ENCODE measurements at regions not wholly inside any gene's neighbourhood (a gene's known extent, or its start where the extent isn't known, plus 50 kb on each side); places are given as distances from the start of the nearest gene placed in this dataset.
A peak's percentile ranks its signal among the peaks of the same experiment; 100 is the strongest.

DNA sequence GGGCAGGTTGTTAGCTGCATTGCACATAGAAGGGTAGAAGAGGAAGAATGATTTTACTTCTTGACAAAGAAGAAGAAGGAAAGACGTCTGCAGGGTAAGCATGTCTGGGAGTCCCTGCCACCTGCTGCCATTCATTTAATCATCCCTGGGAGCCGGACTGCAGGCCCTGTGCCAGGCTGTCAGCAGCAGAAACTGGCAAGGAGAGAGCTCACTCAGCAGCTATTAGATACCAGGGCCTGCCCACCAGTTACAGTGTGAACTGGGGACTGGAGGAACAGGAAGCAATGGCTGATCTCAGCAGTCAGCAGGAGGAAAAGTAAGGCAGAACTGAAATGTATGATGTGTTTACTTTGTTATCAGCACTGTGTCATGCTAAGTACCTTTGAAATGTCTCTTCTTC lies 75.7 kb upstream of the C1orf87 start:
- Histone ChIP-seq H3K4me3 (ENCODE audit: extremely low read depth in 1 of 4, insufficient read depth in 2 of 4, low read depth in 3 of 4, low read length in 4 of 4) (no peak overlapping the region), H3K9me3 (ENCODE audit: insufficient read depth in 2 of 2, low read depth in 1 of 2, low read length in 1 of 2) (no peaks in the 10 kb centered on the region), H3K4me1 (replicated peaks in 1 of 4; ENCODE audit: control insufficient read depth in 3 of 4, insufficient read depth in 4 of 4, low read length in 3 of 4) (no peaks in the 10 kb centered on the region), H2AFZ (ENCODE audit: low read length) (peak overlapping the region; percentile 20; the same call in 1 of the 2 replicates), H2AK5ac (ENCODE audit: low read depth, low read length) (no peak overlapping the region), H3K4ac (replicated peaks; ENCODE audit: insufficient read length, low read depth, low read length) (no peak overlapping the region), H2BK120ac (replicated peaks; ENCODE audit: low read depth, low read length) (no peak overlapping the region), H2BK5ac (ENCODE audit: low read depth, low read length) (no peak overlapping the region), H3K18ac (ENCODE audit: extremely low read depth, low read length) (no peak overlapping the region), H3K27ac (ENCODE audit: low read depth, low read length) (no peak overlapping the region), H4K91ac (replicated peaks; ENCODE audit: insufficient read length, low read length) (no peak overlapping the region), H2BK15ac (ENCODE audit: low read length) (no peak overlapping the region), H4K20me1 (replicated peaks in 1 of 2; ENCODE audit: control insufficient read depth in 1 of 2, insufficient read depth in 2 of 2, low read length in 2 of 2) (no peaks in the 10 kb centered on the region), H3K9ac (replicated peaks in 1 of 4; ENCODE audit: extremely low read depth in 1 of 4, low read depth in 3 of 4, low read length in 3 of 4) (no peak overlapping the region), H3K23me2 (ENCODE audit: low read depth, low read length) (no peaks in the 10 kb centered on the region), H3K36me3 (ENCODE audit: control insufficient read depth in 2 of 4, insufficient read depth in 4 of 4, low read length in 3 of 4) (no peaks in the 10 kb centered on the region), H3K27me3 (replicated peaks in 1 of 4; ENCODE audit: control insufficient read depth in 3 of 4, extremely low read depth in 1 of 4, insufficient read depth in 3 of 4, low read length in 3 of 4) (no peaks in the 10 kb centered on the region), H4K5ac (ENCODE audit: insufficient read length, low read depth, low read length) (no peak overlapping the region), H3K23ac (ENCODE audit: insufficient read length) (no peak overlapping the region), H4K8ac (ENCODE audit: extremely low read depth, insufficient read depth, low read length) (no peak overlapping the region), H3K79me1 (ENCODE audit: low read depth, low read length) (no peaks in the 10 kb centered on the region), H3K4me2 (ENCODE audit: insufficient read depth in 1 of 2, low read depth in 2 of 2, low read length in 2 of 2) (no peak overlapping the region), H2BK20ac (ENCODE audit: low read length) (no peak overlapping the region), H3K79me2 (ENCODE audit: control insufficient read depth in 1 of 2, insufficient read depth in 2 of 2, low read length in 2 of 2) (no peaks in the 10 kb centered on the region), H2BK12ac (ENCODE audit: low read depth, low read length) (no peak overlapping the region), H3K14ac (ENCODE audit: insufficient read length) (no peak overlapping the region), H3K56ac (replicated peaks; ENCODE audit: insufficient read length, low read depth, low read length) (no peak overlapping the region)
- ChIA-PET CTCF (ENCODE audit: partially characterized antibody) (interaction anchor here (0.9 to 1.5 kb wide), 3 partner anchors 9 to 170 kb away, joined by 3 to 4 read pairs (median 3); no protein-coding TSS in a partner anchor), POLR2A (ENCODE audit: partially characterized antibody) (no interaction called here)
- no peak for FAIRE-seq
- no peak for DNase-seq (ENCODE audit: low read depth in 1 of 2, low spot score in 2 of 2)
- WGBS, 2 experiments (ENCODE audit: extremely low coverage in 1 of 2, insufficient coverage in 1 of 2, insufficient read length in 1 of 2, insufficient replicate concordance in 2 of 2, low coverage in 1 of 2, low lambda C conversion rate in 2 of 2, missing lambda C conversion rate in 1 of 2): 94% methylated on average over 2 of the region's 2 CpGs; no CpG with 5 or more reads in 1 of the 2 experiments
- TF ChIP-seq POU5F1 (IDR thresholded peaks at IDR 0.05; ENCODE audit: low read depth, low read length): no peak
